ENCODE measurements at regions not wholly inside any gene's neighbourhood (a gene's known extent, or its start where the extent isn't known, plus 50 kb on each side); places are given as distances from the start of the nearest gene placed in this dataset.

DNA sequence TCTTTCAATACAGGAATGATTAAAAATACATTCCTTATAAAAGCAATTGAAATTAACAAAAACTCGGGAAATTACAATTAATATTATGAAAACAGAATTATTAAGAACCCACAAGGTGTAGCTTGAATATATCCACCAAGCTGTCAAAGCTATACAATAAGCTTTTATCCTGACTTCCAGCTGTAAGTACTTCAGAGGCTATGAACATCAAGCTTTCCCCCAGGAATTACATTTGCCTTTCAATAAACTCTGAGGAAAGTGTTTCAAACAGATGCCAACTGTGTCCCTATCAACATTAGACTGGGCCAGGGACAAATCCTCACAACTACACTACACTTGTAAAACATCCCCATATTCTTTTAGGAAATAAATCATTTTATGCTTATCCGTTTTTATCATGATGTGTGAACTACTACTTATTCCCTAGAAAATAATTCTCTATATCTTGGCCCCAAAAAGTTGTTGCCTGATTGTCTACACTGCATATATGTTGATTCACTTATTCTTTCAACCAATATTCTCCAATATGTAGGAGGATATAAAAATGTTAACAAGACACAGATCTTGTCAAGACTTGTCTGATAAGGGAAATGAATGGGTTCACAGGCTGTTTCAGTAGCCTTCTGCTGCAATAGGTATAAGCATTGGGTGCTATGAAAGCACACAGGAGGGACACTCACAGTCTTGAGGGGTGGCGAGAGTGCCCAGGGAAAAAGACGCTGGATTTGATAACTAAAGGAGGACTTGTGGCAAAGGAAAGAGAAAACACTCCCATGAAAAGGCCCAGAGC is 494.1 kb downstream of the CENPC start:
- TF ChIP-seq CTCF (IDR thresholded peaks at IDR 0.05), result no peak
- TF ChIP-seq POLR2A (IDR thresholded peaks at IDR 0.05), result no peak
